ENCODE measurements at regions not wholly inside any gene's neighbourhood (a gene's known extent, or its start where the extent isn't known, plus 50 kb on each side); places are given as distances from the start of the nearest gene placed in this dataset.
A peak's percentile ranks its signal among the peaks of the same experiment; 100 is the strongest.

GRCh38 chr6:71126506-71126905, 162.1 kb upstream of the OGFRL1 start:
- no peak for DNase-seq

GRCh38 chr6:71127374-71127773, 161.2 kb upstream of the OGFRL1 start:
- DNase-seq, result no peak

GRCh38 chr6:71130277-71130676, 158.3 kb upstream of the OGFRL1 start:
- no peak for DNase-seq

- DNase-seq, result no peak
These were observed 153.5 kb upstream of the OGFRL1 start for GRCh38 chr6:71134929-71135642.

- DNase-seq, result no peak
These were observed 150.6 kb upstream of the OGFRL1 start for GRCh38 chr6:71137973-71138372.

DNA sequence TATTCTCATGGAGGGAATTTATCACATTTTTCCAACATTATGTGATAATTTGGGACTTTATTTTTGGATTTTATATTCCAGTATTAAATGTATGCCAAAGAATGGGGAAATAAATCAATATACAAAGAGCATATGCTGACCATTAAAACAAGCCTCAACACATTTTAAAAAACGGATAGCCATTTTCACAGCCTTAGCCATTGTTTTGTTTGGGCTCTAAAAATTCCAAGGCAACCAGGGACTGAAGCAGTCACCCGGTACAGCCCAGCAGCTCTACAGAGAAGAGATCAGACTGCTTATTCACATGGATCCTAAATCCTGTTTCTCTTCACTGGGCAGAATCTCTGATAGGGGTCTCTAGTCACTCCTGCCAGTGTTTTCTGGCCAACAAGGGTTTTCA, 150.2 kb upstream of the OGFRL1 start:
- DNase-seq, result no peak

GRCh38 chr6:71139249-71139648, 149.4 kb upstream of the OGFRL1 start:
- DNase-seq, result no peak

DNA sequence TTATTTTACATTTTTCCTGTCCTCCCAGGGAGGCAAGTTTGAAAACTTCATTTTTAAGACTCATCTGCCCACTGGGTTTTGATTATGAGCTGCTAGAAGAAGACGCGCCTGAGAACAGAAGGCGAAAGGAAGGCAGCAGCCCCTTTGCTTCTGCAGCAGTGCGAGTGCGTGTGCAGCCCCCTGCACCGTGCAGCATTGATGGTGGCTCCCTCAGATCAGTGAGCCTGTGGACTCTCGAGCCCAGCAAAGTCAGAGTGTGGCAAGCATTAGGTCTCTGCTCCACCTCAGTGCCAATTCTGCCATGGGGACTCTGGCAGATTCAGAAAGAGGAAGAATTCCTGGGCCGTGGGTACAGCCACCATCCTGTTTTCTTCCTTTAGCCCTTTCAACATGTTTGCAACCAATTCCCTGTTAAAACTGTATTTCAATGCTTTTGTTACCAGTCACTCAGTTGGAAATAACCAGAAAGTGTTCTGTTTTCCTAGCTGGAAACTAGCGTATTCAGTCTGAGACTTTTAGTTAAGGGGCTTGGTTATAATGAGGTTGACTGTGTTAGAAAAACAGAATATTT, 134.8 kb upstream of the OGFRL1 start:
- DNase-seq, result no peak

- no peak for DNase-seq
These were observed 131.3 kb upstream of the OGFRL1 start for GRCh38 chr6:71157345-71157744.

DNA sequence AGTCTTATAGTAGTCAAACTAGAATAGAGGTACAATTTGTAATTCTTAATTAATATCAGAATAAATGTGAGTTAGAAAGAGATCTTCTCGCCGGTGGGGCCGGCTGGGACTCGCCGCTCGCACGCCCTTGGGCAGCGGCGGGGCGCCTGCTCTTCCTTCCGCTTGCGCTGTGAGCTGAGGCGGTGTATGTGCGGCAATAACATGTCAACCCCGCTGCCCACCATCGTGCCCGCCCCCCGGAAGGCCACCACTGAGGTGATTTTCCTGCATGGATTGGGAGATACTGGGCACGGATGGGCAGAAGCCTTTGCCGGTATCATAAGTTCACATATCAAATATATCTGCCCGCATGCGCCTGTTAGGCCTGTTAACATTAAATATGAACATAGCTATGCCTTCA, 123.7 kb upstream of the OGFRL1 start:
- no peak for DNase-seq

GRCh38 chr6:71168233-71168765, 120.3 kb upstream of the OGFRL1 start:
- DNase-seq, result no peak

- no peak for DNase-seq
These were observed 117.0 kb upstream of the OGFRL1 start for GRCh38 chr6:71171497-71172070.

GRCh38 chr6:71179249-71179885, 109.2 kb upstream of the OGFRL1 start:
- no peak for DNase-seq

DNA sequence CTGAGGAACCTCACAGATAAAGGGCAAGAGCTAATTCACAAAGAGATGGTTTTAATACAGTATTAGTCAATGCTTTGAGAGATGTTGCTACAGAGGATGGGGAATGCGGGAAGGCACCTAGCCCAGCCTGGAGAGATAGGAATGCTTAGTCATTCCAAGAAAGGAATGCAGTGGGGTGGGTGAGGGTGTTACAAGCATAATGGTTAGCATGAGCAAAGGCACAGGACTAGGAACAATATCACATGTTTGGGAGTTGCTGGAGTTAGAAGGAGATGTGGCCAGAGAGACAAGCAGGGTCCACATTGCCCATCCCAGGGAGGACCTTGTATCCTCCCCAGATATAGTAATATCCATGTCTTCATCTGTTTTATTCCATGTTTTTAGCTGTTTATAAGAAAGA, 107.0 kb upstream of the OGFRL1 start:
- DNase-seq, result no peak

DNA sequence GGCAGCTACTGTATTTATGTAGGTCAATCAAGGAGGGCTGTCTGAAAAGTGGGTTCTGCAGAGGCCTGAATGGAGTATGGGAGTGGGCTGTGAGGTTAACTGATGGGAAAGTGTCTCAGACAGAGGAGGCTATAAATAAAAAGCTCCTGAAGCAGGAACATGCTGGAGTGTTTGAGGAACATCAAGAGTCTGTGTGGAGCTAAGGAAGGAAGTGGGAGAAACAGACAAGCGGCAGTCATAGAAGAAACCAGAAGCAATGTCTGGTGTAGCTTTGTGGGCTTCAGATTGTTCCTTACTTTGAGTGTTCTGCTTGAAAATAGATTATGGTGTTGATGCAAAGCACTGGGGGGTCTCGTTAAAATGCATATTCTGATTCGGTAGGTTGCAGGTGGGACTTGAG, 101.5 kb upstream of the OGFRL1 start:
- DNase-seq, result no peak

DNA sequence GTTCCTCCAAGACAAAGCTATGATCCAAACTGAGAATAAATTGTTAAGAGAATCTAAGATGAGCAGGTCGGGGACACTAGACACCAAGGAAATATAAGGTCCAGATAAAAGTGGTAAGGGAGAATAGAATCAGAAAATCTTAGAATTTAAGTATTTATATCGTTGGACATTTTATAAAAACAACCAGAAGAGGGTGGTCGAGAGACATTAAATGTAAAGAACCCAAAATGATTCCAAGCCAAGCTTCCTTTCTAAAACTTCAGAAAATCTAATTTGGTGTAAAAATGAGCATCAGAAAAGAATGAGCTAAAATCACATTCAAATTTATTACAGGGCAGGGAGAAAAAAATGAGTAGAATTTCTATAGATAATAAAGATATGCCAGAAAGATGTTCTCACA, 97.8 kb upstream of the OGFRL1 start:
- peak; percentile 25 for DNase-seq

DNA sequence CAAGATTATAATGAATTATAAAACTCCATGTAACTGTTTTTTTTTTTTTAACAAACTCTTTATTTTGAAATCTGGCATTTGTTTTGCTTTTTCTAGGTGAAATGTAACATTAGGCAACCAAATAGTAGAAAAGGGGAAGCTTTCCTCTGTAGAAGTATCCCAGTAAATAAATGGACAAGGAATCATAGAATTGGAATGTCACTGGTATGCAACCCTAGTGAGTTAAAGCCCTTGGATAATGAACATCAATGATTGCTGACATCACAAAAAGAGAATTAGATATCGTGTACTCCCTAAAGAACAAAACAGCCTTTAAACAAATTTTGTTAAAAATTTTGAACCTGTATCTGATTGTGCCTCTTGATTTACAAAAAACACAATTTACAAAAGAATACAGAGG, 93.9 kb upstream of the OGFRL1 start:
- no peak for DNase-seq

- no peak for DNase-seq
These were observed 91.3 kb upstream of the OGFRL1 start for GRCh38 chr6:71197267-71197666.

DNA sequence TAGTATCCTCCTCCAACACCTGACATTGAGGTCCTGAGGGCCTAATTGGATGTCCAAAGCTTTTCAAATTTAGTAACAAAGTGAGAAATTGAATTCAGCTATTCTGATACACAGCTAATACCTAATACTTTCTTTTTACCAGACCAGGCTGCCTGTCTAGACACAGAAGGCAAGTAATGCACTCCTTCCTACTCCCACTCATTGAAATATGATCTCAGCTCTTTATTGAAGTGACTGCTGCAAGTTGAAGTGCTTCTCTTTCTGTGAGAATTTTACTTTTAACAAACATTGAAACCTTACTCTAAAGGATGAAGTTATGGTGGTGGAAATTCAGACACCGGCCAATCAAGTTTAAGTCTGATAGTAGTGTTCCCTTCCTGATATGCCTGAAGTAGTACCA, 90.8 kb upstream of the OGFRL1 start:
- DNase-seq, result no peak

DNA sequence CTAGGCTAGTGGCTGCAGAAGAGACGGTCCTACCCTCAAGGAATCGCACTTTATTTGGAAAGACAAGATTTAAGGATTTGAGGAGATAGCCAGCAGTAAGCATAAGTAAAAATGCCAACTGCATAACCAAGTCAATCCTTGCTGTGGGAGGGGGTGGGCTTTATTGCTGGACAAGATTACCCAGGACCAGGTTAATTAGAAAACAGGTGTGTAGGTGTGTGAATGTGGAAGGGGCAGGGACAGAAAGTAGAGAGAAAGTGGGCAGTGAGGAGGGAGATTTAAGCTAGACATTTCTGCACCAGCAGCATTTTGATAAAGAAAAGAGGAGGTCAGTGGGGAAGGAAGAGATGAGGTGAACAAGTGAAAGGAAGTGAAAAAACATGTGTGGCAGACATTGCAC, 89.7 kb upstream of the OGFRL1 start:
- no peak for DNase-seq

- no peak for DNase-seq
These were observed 88.9 kb upstream of the OGFRL1 start for GRCh38 chr6:71199736-71200135.

DNA sequence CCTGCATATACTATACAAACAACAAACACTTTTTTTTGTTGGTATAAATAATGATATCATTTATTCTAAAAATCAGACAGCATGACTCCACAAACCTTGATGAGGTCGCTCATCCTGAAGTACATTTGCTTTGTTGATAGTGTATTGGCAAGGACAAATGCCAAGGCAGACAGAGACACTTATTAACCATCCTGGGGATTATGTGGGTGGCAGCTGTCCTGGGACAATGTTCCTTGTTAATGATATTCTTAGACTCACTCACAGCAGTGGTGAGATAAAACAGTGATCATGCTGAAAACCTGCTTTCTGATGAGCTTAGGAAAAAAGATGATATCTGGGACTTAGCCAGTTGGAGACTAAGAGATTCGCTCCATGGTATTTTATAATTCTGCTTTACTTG, 85.4 kb upstream of the OGFRL1 start:
- no peak for DNase-seq

GRCh38 chr6:71204741-71205140, 83.9 kb upstream of the OGFRL1 start:
- no peak for DNase-seq

- no peak for DNase-seq
These were observed 83.2 kb upstream of the OGFRL1 start for GRCh38 chr6:71205336-71205956.

Measured in CD4-positive, alpha-beta T cell treated with Interleukin-21 for 1 hour (primary cell).